ENCODE measurements at regions not wholly inside any gene's neighbourhood (a gene's known extent, or its start where the extent isn't known, plus 50 kb on each side); places are given as distances from the start of the nearest gene placed in this dataset.
"Not testable (repeated sequence)": the region's sequence is repeated elsewhere in the genome, so short reads cannot be mapped to it uniquely, and the experiment has no call there.

DNA sequence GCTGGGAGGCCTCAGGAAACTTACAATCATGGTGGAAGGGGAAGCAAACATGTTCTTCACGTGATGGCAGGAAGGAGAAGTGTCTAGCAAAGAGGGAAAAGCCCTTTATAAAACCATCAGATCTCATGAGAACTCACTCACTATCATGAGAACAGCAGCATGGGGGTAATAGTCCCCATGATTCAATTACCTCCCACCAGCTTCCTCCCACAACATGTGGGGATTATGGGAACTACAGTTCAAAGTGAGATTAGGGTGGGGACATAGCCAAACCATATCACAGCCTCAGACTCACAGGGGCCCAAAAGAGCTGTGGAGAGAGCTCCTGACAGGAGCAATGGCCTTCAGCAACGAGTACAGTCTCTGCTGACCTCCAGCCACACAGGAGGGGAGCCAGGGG is 151.4 kb downstream of the GXYLT1 start:
- Histone ChIP-seq H3K4me3 (no peak overlapping the region), H3K4me1 (ENCODE audit: control insufficient read depth in 1 of 2, low read depth in 2 of 2) (no peaks in the 10 kb centered on the region), H3K9me3 (no peaks in the 10 kb centered on the region), H3K27me3 (replicated peaks; ENCODE audit: insufficient read depth) (no peaks in the 10 kb centered on the region), H3K27ac (no peak overlapping the region), H3K36me3 (no peaks in the 10 kb centered on the region)
- DNase-seq (ENCODE audit: low spot score) (no peak), ATAC-seq (ENCODE audit: insufficient number of reproducible peaks, low FRiP score, low read depth) (no peak)
- TF ChIP-seq, protein P1, sequence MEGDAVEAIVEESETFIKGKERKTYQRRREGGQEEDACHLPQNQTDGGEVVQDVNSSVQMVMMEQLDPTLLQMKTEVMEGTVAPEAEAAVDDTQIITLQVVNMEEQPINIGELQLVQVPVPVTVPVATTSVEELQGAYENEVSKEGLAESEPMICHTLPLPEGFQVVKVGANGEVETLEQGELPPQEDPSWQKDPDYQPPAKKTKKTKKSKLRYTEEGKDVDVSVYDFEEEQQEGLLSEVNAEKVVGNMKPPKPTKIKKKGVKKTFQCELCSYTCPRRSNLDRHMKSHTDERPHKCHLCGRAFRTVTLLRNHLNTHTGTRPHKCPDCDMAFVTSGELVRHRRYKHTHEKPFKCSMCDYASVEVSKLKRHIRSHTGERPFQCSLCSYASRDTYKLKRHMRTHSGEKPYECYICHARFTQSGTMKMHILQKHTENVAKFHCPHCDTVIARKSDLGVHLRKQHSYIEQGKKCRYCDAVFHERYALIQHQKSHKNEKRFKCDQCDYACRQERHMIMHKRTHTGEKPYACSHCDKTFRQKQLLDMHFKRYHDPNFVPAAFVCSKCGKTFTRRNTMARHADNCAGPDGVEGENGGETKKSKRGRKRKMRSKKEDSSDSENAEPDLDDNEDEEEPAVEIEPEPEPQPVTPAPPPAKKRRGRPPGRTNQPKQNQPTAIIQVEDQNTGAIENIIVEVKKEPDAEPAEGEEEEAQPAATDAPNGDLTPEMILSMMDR (IDR thresholded peaks at IDR 0.05) = no peak

DNA sequence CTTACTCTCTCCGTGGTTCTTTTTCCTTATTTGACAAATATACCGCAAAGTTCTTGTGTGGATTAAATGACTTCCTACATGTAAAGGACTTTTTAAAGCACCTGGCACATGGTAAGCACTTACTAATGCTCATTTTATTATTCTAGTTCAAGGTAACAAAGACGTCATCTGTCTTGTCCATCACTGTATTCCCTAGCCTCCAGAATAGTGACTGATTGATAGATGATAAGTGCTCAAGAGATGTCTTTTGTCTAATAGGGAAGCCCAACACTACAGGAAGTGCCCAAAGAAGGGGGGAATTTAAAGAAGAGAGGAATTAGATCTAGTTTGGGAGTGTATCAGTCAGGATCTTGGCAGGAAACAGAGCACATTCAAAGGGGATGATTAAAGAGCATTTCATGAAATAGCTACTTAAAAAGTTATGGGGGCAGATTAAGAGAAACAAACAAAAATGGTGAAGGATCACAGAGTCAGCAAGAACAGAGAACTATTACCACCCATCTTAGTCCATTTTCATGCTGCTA is 151.9 kb downstream of the GXYLT1 start:
- DNase-seq (ENCODE audit: low spot score) = no peak
- no peaks in the 10 kb centered on the region for H3K27me3 ChIP-seq (replicated peaks; ENCODE audit: insufficient read depth)

GRCh38 chr12:41992022-41992421 is 152.7 kb downstream of the GXYLT1 start:
- Histone ChIP-seq H3K4me1 (ENCODE audit: control insufficient read depth in 1 of 2, low read depth in 2 of 2) (no peaks in the 10 kb centered on the region), H3K9me3 (no peaks in the 10 kb centered on the region), H3K36me3 (no peaks in the 10 kb centered on the region), H3K27me3 (replicated peaks; ENCODE audit: insufficient read depth) (no peaks in the 10 kb centered on the region), H3K4me3 (no peak overlapping the region), H3K27ac (no peak overlapping the region)
- DNase-seq (ENCODE audit: low spot score) = no peak
- ATAC-seq (ENCODE audit: insufficient number of reproducible peaks, low FRiP score, low read depth) = no peak
- TF ChIP-seq, protein P1 (IDR thresholded peaks at IDR 0.05) = no peak

More for the DNA sequence above, 151.9 kb downstream of the GXYLT1 start:
- no peak for ATAC-seq (ENCODE audit: insufficient number of reproducible peaks, low FRiP score, low read depth)
- no peak overlapping the region for H3K4me3 ChIP-seq
- no peak overlapping the region for H3K27ac ChIP-seq
- no peaks in the 10 kb centered on the region for H3K36me3 ChIP-seq
- no peaks in the 10 kb centered on the region for H3K9me3 ChIP-seq
- no peaks in the 10 kb centered on the region for H3K4me1 ChIP-seq (ENCODE audit: control insufficient read depth in 1 of 2, low read depth in 2 of 2)
- TF ChIP-seq, protein P1 (IDR thresholded peaks at IDR 0.05) = no peak

DNA sequence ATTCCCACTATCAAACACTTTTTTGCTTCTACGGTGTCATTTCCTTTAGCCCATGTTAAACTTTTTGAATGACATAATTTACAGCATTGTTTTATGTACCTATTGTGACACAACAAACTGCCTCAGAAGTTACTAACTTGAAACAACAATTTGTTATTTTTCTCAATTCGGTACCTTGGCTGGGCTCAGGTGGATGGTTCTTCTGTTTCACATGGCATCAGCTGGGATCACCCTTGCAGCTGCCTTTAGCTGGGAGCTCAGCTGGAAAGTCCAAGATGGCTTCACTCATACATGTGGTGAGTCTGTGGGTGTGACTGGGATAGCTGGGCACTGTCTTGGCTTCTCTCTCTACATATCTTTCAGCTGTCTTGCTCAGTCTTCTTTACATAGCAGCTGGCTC is 156.0 kb downstream of the GXYLT1 start:
- Histone ChIP-seq H3K27ac (no peak overlapping the region), H3K9me3 (no peaks in the 10 kb centered on the region), H3K36me3 (no peaks in the 10 kb centered on the region), H3K4me1 (ENCODE audit: control insufficient read depth in 1 of 2, low read depth in 2 of 2) (peaks cover 7 to 8% of the 10 kb centered on the region in 2 donors), H3K4me3 (no peak overlapping the region), H3K27me3 (replicated peaks; ENCODE audit: insufficient read depth) (no peaks in the 10 kb centered on the region)
- DNase-seq (ENCODE audit: low spot score) = no peak
- ATAC-seq (ENCODE audit: insufficient number of reproducible peaks, low FRiP score, low read depth) = no peak
- TF ChIP-seq, protein P1 (IDR thresholded peaks at IDR 0.05) = no peak

DNA sequence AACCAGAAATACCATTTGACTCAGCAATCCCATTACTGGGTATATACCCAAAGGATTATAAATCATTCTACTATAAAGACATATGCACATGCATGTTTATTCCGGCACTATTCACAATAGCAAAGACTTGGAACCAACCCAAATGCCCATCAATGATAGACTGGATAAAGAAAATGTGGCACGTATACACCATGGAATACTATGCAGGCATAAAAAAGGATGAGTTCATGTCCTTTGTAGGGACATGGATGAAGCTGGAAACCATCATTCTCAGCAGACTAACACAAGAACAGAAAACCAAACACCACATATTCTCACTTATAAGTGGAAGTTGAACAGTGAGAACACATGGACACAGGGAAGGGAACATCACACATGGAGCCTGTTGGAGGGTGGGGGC is 158.2 kb downstream of the GXYLT1 start:
- H3K4me1 ChIP-seq (ENCODE audit: control insufficient read depth in 1 of 2, low read depth in 2 of 2) = peaks cover 8 to 15% of the 10 kb centered on the region in 2 donors
- ATAC-seq (ENCODE audit: insufficient number of reproducible peaks, low FRiP score, low read depth); DNase-seq (ENCODE audit: low spot score): not testable (repeated sequence)

GRCh38 chr12:41983856-41984255 is 160.8 kb downstream of the GXYLT1 start:
- peaks cover 8 to 15% of the 10 kb centered on the region in 2 donors for H3K4me1 ChIP-seq (ENCODE audit: control insufficient read depth in 1 of 2, low read depth in 2 of 2)
- TF ChIP-seq, protein P1 (IDR thresholded peaks at IDR 0.05) = no peak
- no peaks in the 10 kb centered on the region for H3K27me3 ChIP-seq (replicated peaks; ENCODE audit: insufficient read depth)
- H3K27ac ChIP-seq = peak overlapping the region in 1 of 2 donors; percentile 7
- H3K36me3 ChIP-seq = no peaks in the 10 kb centered on the region
- peak overlapping the region; percentile 17 for H3K4me3 ChIP-seq
- no peaks in the 10 kb centered on the region for H3K9me3 ChIP-seq
- DNase-seq (ENCODE audit: low spot score) = no peak
- no peak for ATAC-seq (ENCODE audit: insufficient number of reproducible peaks, low FRiP score, low read depth)

More for the DNA sequence above, 158.2 kb downstream of the GXYLT1 start:
- H3K27ac ChIP-seq; H3K27me3 ChIP-seq (replicated peaks; ENCODE audit: insufficient read depth); H3K9me3 ChIP-seq; H3K4me3 ChIP-seq; H3K36me3 ChIP-seq: not testable (repeated sequence)
